Mesendoderm (in vitro differentiated cells): ENCODE measurements at regions not wholly inside any gene's neighbourhood (a gene's known extent, or its start where the extent isn't known, plus 50 kb on each side); places are given as distances from the start of the nearest gene placed in this dataset.

ENCODE experiments used
- DNase-seq: peaks from one replicate; pipeline ENCODE4 v3.0.0; 2013
- H2AK5ac ChIP-seq: 2 replicates; pipeline ENCODE4 v1.6.1; 2013; ENCODE audit warnings: low read length, inconsistent platforms
- H2BK120ac ChIP-seq: 2 replicates; pipeline ENCODE4 v1.6.1; 2013; ENCODE audit warnings: low read depth, mild to moderate bottlenecking, low read length, moderate library complexity, mixed read lengths
- H2BK15ac ChIP-seq: replicated peaks from 2 replicates; pipeline ENCODE4 v1.6.1; 2013; ENCODE audit warnings: low read depth, mild to moderate bottlenecking, moderate library complexity
- H2BK5ac ChIP-seq: 2 replicates; pipeline ENCODE4 v1.6.1; 2013; ENCODE audit warnings: low read length, inconsistent platforms
- H3K18ac ChIP-seq: 2 replicates; pipeline ENCODE4 v1.6.1; 2013; ENCODE audit warnings: mild to moderate bottlenecking, low read length, mixed read lengths
- H3K23ac ChIP-seq: one replicate; pipeline ENCODE4 v1.6.1; 2013; ENCODE audit warnings: low read length
- H3K27ac ChIP-seq: 2 replicates; pipeline ENCODE4 v1.5.1; 2013; ENCODE audit warnings: low read depth, mild to moderate bottlenecking, inconsistent platforms, low read length, moderate library complexity
- H3K27me3 ChIP-seq: 2 replicates; pipeline ENCODE4 v1.6.1; 2013; ENCODE audit warnings: low read length, control low read depth, mild to moderate bottlenecking, inconsistent platforms; ENCODE audit not compliant: insufficient read depth, poor library complexity
- H3K36me3 ChIP-seq: 2 replicates; pipeline ENCODE4 v1.6.1; 2013; ENCODE audit warnings: low read length, inconsistent platforms; ENCODE audit not compliant: control insufficient read depth, insufficient read depth
- H3K4ac ChIP-seq: one replicate; pipeline ENCODE4 v1.6.1; 2013; ENCODE audit warnings: low read depth, mild to moderate bottlenecking, low read length, moderate library complexity
- H3K4me1 ChIP-seq: 2 replicates; pipeline ENCODE4 v1.6.1; 2013; ENCODE audit warnings: low read depth, low read length, inconsistent platforms; ENCODE audit not compliant: control insufficient read depth
- H3K4me2 ChIP-seq: 2 replicates; pipeline ENCODE4 v1.6.1; 2013; ENCODE audit warnings: low read length
- H3K4me3 ChIP-seq: 2 replicates; pipeline ENCODE4 v1.5.1; 2013; ENCODE audit warnings: mild to moderate bottlenecking, low read length
- H3K56ac ChIP-seq: one replicate; pipeline ENCODE4 v1.6.1; 2013; ENCODE audit warnings: low read length
- H3K79me1 ChIP-seq: 2 replicates; pipeline ENCODE4 v1.6.1; 2013; ENCODE audit warnings: low read length, inconsistent platforms
- H3K79me2 ChIP-seq: 2 replicates; pipeline ENCODE4 v1.6.1; 2013; ENCODE audit warnings: mild to moderate bottlenecking, low read length; ENCODE audit not compliant: control insufficient read depth, insufficient read depth
- H3K9ac ChIP-seq: 2 replicates; pipeline ENCODE4 v1.6.1; 2013; ENCODE audit warnings: low read length, inconsistent platforms
- H4K5ac ChIP-seq: one replicate; pipeline ENCODE4 v1.6.1; 2013; ENCODE audit warnings: low read length
- H4K8ac ChIP-seq: one replicate; pipeline ENCODE4 v1.6.1; 2013; ENCODE audit warnings: low read depth, mild to moderate bottlenecking, control low read depth, low read length, moderate library complexity
- WGBS: extraction: QIAGEN DNeasy Blood & Tissue Kit; methylation state at CpG from one replicate; pipeline ENCODE4 v1.1.7; 2013; ENCODE audit warnings: low lambda C conversion rate, missing lambda C conversion rate; ENCODE audit not compliant: insufficient coverage; ENCODE audit errors: extremely low coverage; 5-methylcytosine and 5-hydroxymethylcytosine counted together

GRCh38 chr13:76038920-76039716, 403.0 kb downstream of the LMO7 start:
- H2AK5ac ChIP-seq: no peak overlapping the region
- H3K4ac ChIP-seq: no peak overlapping the region
- H3K27ac ChIP-seq: no peak overlapping the region
- H3K4me3 ChIP-seq: no peak overlapping the region
- no peak overlapping the region for H3K4me2 ChIP-seq
- H3K23ac ChIP-seq: no peak overlapping the region
- no peaks in the 10 kb centered on the region for H3K79me1 ChIP-seq
- H3K56ac ChIP-seq: no peak overlapping the region
- H3K9ac ChIP-seq: no peak overlapping the region
- no peak overlapping the region for H2BK15ac ChIP-seq
- no peak overlapping the region for H2BK5ac ChIP-seq
- H3K4me1 ChIP-seq: no peaks in the 10 kb centered on the region
- H2BK120ac ChIP-seq: no peak overlapping the region
- peak; percentile 59 for DNase-seq
- H3K79me2 ChIP-seq: no peaks in the 10 kb centered on the region
- no peak overlapping the region for H4K5ac ChIP-seq
- no peak overlapping the region for H4K8ac ChIP-seq
- no peaks in the 10 kb centered on the region for H3K36me3 ChIP-seq
- H3K27me3 ChIP-seq: no peaks in the 10 kb centered on the region
- H3K18ac ChIP-seq: no peak overlapping the region
- WGBS: no CpG with 5 or more reads among the region's 3 CpGs

DNA sequence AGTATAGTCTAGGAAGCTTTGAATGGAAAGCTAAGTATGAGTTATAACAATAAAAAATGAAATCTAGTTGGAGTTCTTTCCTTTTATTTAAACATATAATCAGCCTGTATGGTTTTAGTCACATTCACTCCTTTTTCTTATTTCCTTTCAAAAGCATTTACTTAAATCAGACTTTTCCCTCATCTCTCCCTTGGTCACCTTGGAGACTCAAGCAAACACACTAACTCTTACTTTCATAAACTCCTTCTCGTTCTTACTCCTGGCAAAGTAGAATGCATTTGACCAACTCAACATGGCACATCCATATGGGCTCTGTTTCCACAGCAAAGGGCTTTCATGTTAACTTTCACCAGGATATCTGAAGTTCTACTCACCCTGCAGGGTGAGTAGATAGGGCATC, 400.0 kb downstream of the LMO7 start:
- Histone ChIP-seq H3K56ac (no peak overlapping the region), H3K4me3 (no peak overlapping the region), H3K79me2 (no peaks in the 10 kb centered on the region), H3K18ac (no peak overlapping the region), H3K79me1 (no peaks in the 10 kb centered on the region), H4K8ac (no peak overlapping the region), H4K5ac (no peak overlapping the region), H3K4me1 (no peaks in the 10 kb centered on the region), H2AK5ac (no peak overlapping the region), H3K9ac (no peak overlapping the region), H2BK120ac (no peak overlapping the region), H3K4me2 (no peak overlapping the region), H3K27ac (no peak overlapping the region), H3K27me3 (no peaks in the 10 kb centered on the region), H2BK15ac (no peak overlapping the region), H3K36me3 (no peaks in the 10 kb centered on the region), H3K23ac (no peak overlapping the region), H3K4ac (no peak overlapping the region), H2BK5ac (no peak overlapping the region)
- no CpG with 5 or more reads among the region's 1 CpG for WGBS
- DNase-seq: no peak

GRCh38 chr13:76035711-76036110, 399.6 kb downstream of the LMO7 start:
- Histone ChIP-seq H4K5ac (no peak overlapping the region), H3K23ac (no peak overlapping the region), H2BK5ac (no peak overlapping the region), H4K8ac (no peak overlapping the region), H2AK5ac (no peak overlapping the region), H3K18ac (no peak overlapping the region), H3K4me3 (no peak overlapping the region), H2BK120ac (no peak overlapping the region), H3K27ac (no peak overlapping the region), H2BK15ac (no peak overlapping the region), H3K27me3 (no peaks in the 10 kb centered on the region), H3K79me2 (no peaks in the 10 kb centered on the region), H3K4ac (no peak overlapping the region), H3K4me1 (no peaks in the 10 kb centered on the region), H3K79me1 (no peaks in the 10 kb centered on the region), H3K9ac (no peak overlapping the region), H3K56ac (no peak overlapping the region), H3K36me3 (no peaks in the 10 kb centered on the region), H3K4me2 (no peak overlapping the region)
- DNase-seq: no peak
- no CpG with 5 or more reads among the region's 1 CpG for WGBS

DNA sequence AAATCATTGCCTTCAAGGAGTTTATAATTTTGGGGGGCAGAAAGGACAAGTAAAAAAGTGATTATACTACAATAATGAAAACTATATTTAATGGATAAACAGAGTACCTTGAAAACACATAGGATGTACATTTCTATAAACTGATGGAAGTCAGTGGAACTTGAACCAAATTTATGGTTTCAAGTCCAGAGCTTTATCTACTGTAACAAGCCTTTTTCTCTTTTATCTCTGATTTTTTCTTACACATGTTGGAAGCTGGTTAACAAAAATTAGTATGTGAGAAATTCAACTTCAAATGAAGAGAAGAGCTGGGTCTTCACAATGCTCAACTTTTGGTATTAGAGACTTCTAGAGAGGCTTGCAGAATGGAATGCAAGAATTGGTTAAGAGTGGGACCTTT, 393.6 kb downstream of the LMO7 start:
- H2BK5ac ChIP-seq: no peak overlapping the region
- H3K56ac ChIP-seq: no peak overlapping the region
- H3K23ac ChIP-seq: no peak overlapping the region
- no peak overlapping the region for H3K9ac ChIP-seq
- no peak overlapping the region for H3K4ac ChIP-seq
- H2BK120ac ChIP-seq: no peak overlapping the region
- no peaks in the 10 kb centered on the region for H3K36me3 ChIP-seq
- no peaks in the 10 kb centered on the region for H3K4me1 ChIP-seq
- no peaks in the 10 kb centered on the region for H3K79me2 ChIP-seq
- no peak overlapping the region for H2AK5ac ChIP-seq
- no peak overlapping the region for H3K27ac ChIP-seq
- H3K4me3 ChIP-seq: no peak overlapping the region
- no peak for DNase-seq
- no peak overlapping the region for H4K5ac ChIP-seq
- no peaks in the 10 kb centered on the region for H3K27me3 ChIP-seq
- no peak overlapping the region for H3K18ac ChIP-seq
- no peak overlapping the region for H2BK15ac ChIP-seq
- no peak overlapping the region for H4K8ac ChIP-seq
- no peak overlapping the region for H3K4me2 ChIP-seq
- no peaks in the 10 kb centered on the region for H3K79me1 ChIP-seq

DNA sequence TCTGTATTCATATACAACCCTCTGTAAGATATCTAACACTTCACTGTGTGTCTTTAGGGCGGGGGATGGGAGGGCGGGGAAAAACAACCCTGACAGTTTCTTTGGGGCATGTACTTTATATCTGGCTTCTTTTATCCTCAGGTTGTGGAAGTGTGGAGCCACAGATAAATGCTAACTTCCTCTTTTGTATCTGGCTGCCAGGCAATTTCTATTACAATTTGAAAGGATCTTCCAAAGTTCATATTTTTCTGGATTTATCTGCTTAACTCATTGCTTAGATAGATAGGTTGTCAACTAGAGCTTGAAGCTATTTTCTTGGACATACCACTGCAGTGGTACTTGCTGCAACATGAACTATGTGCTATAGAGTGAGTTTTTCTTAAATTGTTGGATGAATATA, 393.0 kb downstream of the LMO7 start:
- Histone ChIP-seq H3K27ac (no peak overlapping the region), H3K4ac (no peak overlapping the region), H3K23ac (no peak overlapping the region), H3K79me1 (no peaks in the 10 kb centered on the region), H3K18ac (no peak overlapping the region), H2BK5ac (no peak overlapping the region), H3K9ac (no peak overlapping the region), H2BK15ac (no peak overlapping the region), H3K56ac (no peak overlapping the region), H2BK120ac (no peak overlapping the region), H3K4me1 (no peaks in the 10 kb centered on the region), H3K4me2 (no peak overlapping the region), H2AK5ac (no peak overlapping the region), H3K36me3 (no peaks in the 10 kb centered on the region), H3K27me3 (no peaks in the 10 kb centered on the region), H3K4me3 (no peak overlapping the region), H4K5ac (no peak overlapping the region), H4K8ac (no peak overlapping the region), H3K79me2 (no peaks in the 10 kb centered on the region)
- DNase-seq: no peak
- no CpG with 5 or more reads among the region's 2 CpGs for WGBS

GRCh38 chr13:76027131-76027530, 391.0 kb downstream of the LMO7 start:
- Histone ChIP-seq H3K4ac (no peak overlapping the region), H3K36me3 (no peaks in the 10 kb centered on the region), H3K79me1 (no peaks in the 10 kb centered on the region), H3K56ac (no peak overlapping the region), H3K27ac (no peak overlapping the region), H3K9ac (no peak overlapping the region), H3K18ac (no peak overlapping the region), H2BK5ac (no peak overlapping the region), H4K5ac (no peak overlapping the region), H2AK5ac (no peak overlapping the region), H3K4me1 (no peaks in the 10 kb centered on the region), H3K23ac (no peak overlapping the region), H3K27me3 (no peaks in the 10 kb centered on the region), H3K79me2 (no peaks in the 10 kb centered on the region), H2BK15ac (no peak overlapping the region), H4K8ac (no peak overlapping the region), H2BK120ac (no peak overlapping the region), H3K4me2 (no peak overlapping the region), H3K4me3 (no peak overlapping the region)
- no CpG with 5 or more reads among the region's 2 CpGs for WGBS
- DNase-seq: peak; percentile 46
